Ovary (tissue), 7 donors: ENCODE measurements at regions not wholly inside any gene's neighbourhood (a gene's known extent, or its start where the extent isn't known, plus 50 kb on each side); places are given as distances from the start of the nearest gene placed in this dataset.

Experiments used
- DNase-seq, 5 donors: peaks; one replicate each; pipeline ENCODE4 v3.0.0-alpha.2; 2019 to 2020
- H3K27ac ChIP-seq, 2 donors: fragments of 200-600 bp; one replicate each; pipeline versions ENCODE4 v1.5.1 to v1.8.0; 2019 to 2022
- H3K27me3 ChIP-seq: fragments of 200-600 bp; one replicate; pipeline ENCODE4 v1.8.0; 2022
- H3K36me3 ChIP-seq: fragments of 200-600 bp; sonication (generic); one replicate; pipeline ENCODE4 v1.5.1; 2019
- H3K4me1 ChIP-seq: one replicate; pipeline ENCODE4 v1.8.1; 2013; ENCODE audit warnings: mild to moderate bottlenecking, moderate library complexity; ENCODE audit not compliant: insufficient read depth
- H3K4me3 ChIP-seq: fragments of 200-600 bp; sonication (generic); one replicate; pipeline ENCODE4 v1.5.1; 2017
- H3K9me3 ChIP-seq, 2 donors: fragments of 200-600 bp in 1 of 2; sonication (generic) in 1 of 2; one replicate each; pipeline versions ENCODE4 v1.5.1 to v1.8.1; 2013 to 2019; ENCODE audit warnings: mild to moderate bottlenecking in 1 of 2, moderate library complexity in 1 of 2
- CTCF ChIP-seq, 3 donors: fragments of 450-650 bp in 2 of 3; fragments of 200-600 bp in 1 of 3; IDR thresholded peaks; one replicate each; pipeline versions ENCODE4 v1.5.1 to v1.8.0; 2016 to 2022; ENCODE audit warnings: antibody characterized with exemption in 3 of 3, mild to moderate bottlenecking in 1 of 3
- EP300 ChIP-seq: sonication (generic); formaldehyde crosslinking; IDR thresholded peaks from one replicate; pipeline ENCODE4 v1.6.1; 2017; ENCODE audit warnings: antibody characterized with exemption
- POLR2A ChIP-seq: fragments of 450-650 bp; IDR thresholded peaks from one replicate; pipeline ENCODE4 v1.6.1; 2017; ENCODE audit warnings: antibody characterized with exemption, mild to moderate bottlenecking, moderate library complexity
- WGBS, 3 donors: extraction: QIAGEN DNeasy Blood & Tissue Kit in 1 of 3; methylation state at CpG; one replicate each; pipeline versions ENCODE4 v1.1.5 to v1.1.7; 2013 to 2017; 5-methylcytosine and 5-hydroxymethylcytosine counted together
- intact Hi-C, 4 donors: fragments of 100-400 bp; cut with DNase I; formaldehyde crosslinking; loops; one replicate each; pipeline versions ENCODE4 v1.11.0 to v1.15.1; 2022 to 2023
- donor health status: DM: no; HTN: no; CAD: no; lungs with moderate emphysema.
- donor health status: DM: no; HTN: no; CAD: no.
- donor health status: Bipolar disorder and iron deficiency.
- donor health status: DM: no; HTN: no; CAD: no.
- donor health status: DM: yes; HTN: yes; CAD: no.

GRCh38 chr2:6310256-6311215 is 555.2 kb downstream of the CMPK2 start:
- 3 to 7% (median 4%) methylated on average over 16 of the region's 16 CpGs for WGBS, 3 donors
- intact Hi-C loops, result no loop called here
- Histone ChIP-seq H3K27me3 (no peaks in the 10 kb centered on the region), H3K36me3 (no peaks in the 10 kb centered on the region), H3K27ac (no peak overlapping the region), H3K4me1 (no peaks in the 10 kb centered on the region), H3K4me3 (no peak overlapping the region), H3K9me3 (no peaks in the 10 kb centered on the region)
- DNase-seq, result no peak
- TF ChIP-seq CTCF (IDR thresholded peaks at IDR 0.05) (no peak), POLR2A (no peak), EP300 (no peak)

GRCh38 chr2:6312367-6312766 is 553.3 kb downstream of the CMPK2 start:
- H3K27me3 ChIP-seq, result no peaks in the 10 kb centered on the region
- no peaks in the 10 kb centered on the region for H3K36me3 ChIP-seq
- H3K4me1 ChIP-seq, result no peaks in the 10 kb centered on the region
- H3K9me3 ChIP-seq, result no peaks in the 10 kb centered on the region
- WGBS, 3 donors, result 62 to 66% (median 64%) methylated on average over 6 of the region's 6 CpGs
- H3K27ac ChIP-seq, result no peak overlapping the region
- DNase-seq, result no peak
- TF ChIP-seq POLR2A, result no peak
- TF ChIP-seq EP300, result no peak
- no peak for TF ChIP-seq CTCF (IDR thresholded peaks at IDR 0.05)
- H3K4me3 ChIP-seq, result no peak overlapping the region
- intact Hi-C loops, result no loop called here

GRCh38 chr2:6314218-6314960 is 551.3 kb downstream of the CMPK2 start:
- TF ChIP-seq EP300 (no peak), CTCF (IDR thresholded peaks at IDR 0.05) (no peak), POLR2A (no peak)
- Histone ChIP-seq H3K4me1 (no peaks in the 10 kb centered on the region), H3K4me3 (no peak overlapping the region), H3K27ac (no peak overlapping the region), H3K36me3 (no peaks in the 10 kb centered on the region), H3K9me3 (no peaks in the 10 kb centered on the region), H3K27me3 (no peaks in the 10 kb centered on the region)
- intact Hi-C loops, result no loop called here
- DNase-seq, result no peak
- 33 to 38% (median 33%) methylated on average over 4 of the region's 4 CpGs for WGBS, 3 donors

GRCh38 chr2:6325616-6326015 is 540.1 kb downstream of the CMPK2 start:
- H3K4me1 ChIP-seq, result no peaks in the 10 kb centered on the region
- H3K27me3 ChIP-seq, result no peaks in the 10 kb centered on the region
- TF ChIP-seq EP300 (no peak), POLR2A (no peak), CTCF (IDR thresholded peaks at IDR 0.05) (no peak)
- WGBS, 3 donors, result 56 to 70% (median 61%) methylated on average over 9 of the region's 9 CpGs
- no peak for DNase-seq
- no peak overlapping the region for H3K4me3 ChIP-seq
- no peaks in the 10 kb centered on the region for H3K36me3 ChIP-seq
- H3K9me3 ChIP-seq, result no peaks in the 10 kb centered on the region
- intact Hi-C loops, result no loop called here
- no peak overlapping the region for H3K27ac ChIP-seq
